Colonic mucosa (tissue), 4 donors: ENCODE measurements at regions not wholly inside any gene's neighbourhood (a gene's known extent, or its start where the extent isn't known, plus 50 kb on each side); places are given as distances from the start of the nearest gene placed in this dataset.

ENCODE experiments used
- DNase-seq: peaks from one replicate; pipeline ENCODE4 v3.0.0-alpha.2; 2020
- H3K27ac ChIP-seq: fragments of 200-600 bp; one replicate; pipeline ENCODE4 v1.8.0; 2021
- H3K27me3 ChIP-seq: fragments of 200-600 bp; one replicate; pipeline ENCODE4 v1.8.0; 2021
- H3K36me3 ChIP-seq: fragments of 200-600 bp; one replicate; pipeline ENCODE4 v1.8.0; 2021
- H3K4me1 ChIP-seq: fragments of 200-600 bp; one replicate; pipeline ENCODE4 v1.8.0; 2021; ENCODE audit warnings: mild to moderate bottlenecking
- H3K4me3 ChIP-seq: fragments of 200-600 bp; one replicate; pipeline ENCODE4 v1.8.0; 2021
- H3K9ac ChIP-seq, 2 donors: one replicate each; pipeline ENCODE4 v1.7.0; 2013; ENCODE audit warnings: control low read depth in 2 of 2, low read depth in 2 of 2, low read length in 2 of 2
- H3K9me3 ChIP-seq: fragments of 200-600 bp; one replicate; pipeline ENCODE4 v1.8.0; 2021
- CTCF ChIP-seq: fragments of 200-600 bp; IDR thresholded peaks from one replicate; pipeline ENCODE4 v1.8.0; 2022; ENCODE audit warnings: antibody characterized with exemption, mild to moderate bottlenecking
- intact Hi-C: fragments of 100-400 bp; cut with DNase I; formaldehyde crosslinking; loops from one replicate; pipeline ENCODE4 v1.14.1; 2022
- donor health status: healthy.
- donor health status: DM: no; HTN: no; CAD: no.
- donor health status: DM: no; HTN: no; CAD: no.

- Histone ChIP-seq H3K4me1 (no peaks in the 10 kb centered on the region), H3K27ac (no peak overlapping the region), H3K4me3 (no peak overlapping the region), H3K36me3 (no peaks in the 10 kb centered on the region), H3K27me3 (no peaks in the 10 kb centered on the region), H3K9me3 (no peaks in the 10 kb centered on the region), H3K9ac (no peak overlapping the region)
- intact Hi-C loops: no loop called here
- no peak for TF ChIP-seq CTCF
- DNase-seq: no peak
These were observed 129.8 kb upstream of the ZMIZ1 start for GRCh38 chr10:78938695-78939672.

- Histone ChIP-seq H3K9ac (no peak overlapping the region), H3K27me3 (no peaks in the 10 kb centered on the region), H3K9me3 (no peaks in the 10 kb centered on the region), H3K4me3 (no peak overlapping the region), H3K36me3 (no peaks in the 10 kb centered on the region), H3K27ac (no peak overlapping the region), H3K4me1 (no peaks in the 10 kb centered on the region)
- no peak for DNase-seq
- intact Hi-C loops: no loop called here
- TF ChIP-seq CTCF: no peak
These were observed 126.7 kb upstream of the ZMIZ1 start for GRCh38 chr10:78942091-78942501.

GRCh38 chr10:78944723-78945312, 123.9 kb upstream of the ZMIZ1 start:
- H3K9me3 ChIP-seq: no peaks in the 10 kb centered on the region
- peak overlapping the region; percentile 44 for H3K27ac ChIP-seq
- no peaks in the 10 kb centered on the region for H3K4me1 ChIP-seq
- peak overlapping the region in 1 of 2 donors; percentile 24 for H3K9ac ChIP-seq
- DNase-seq: peak; percentile 45
- H3K36me3 ChIP-seq: no peaks in the 10 kb centered on the region
- intact Hi-C loops: no loop called here
- H3K27me3 ChIP-seq: no peaks in the 10 kb centered on the region
- no peak overlapping the region for H3K4me3 ChIP-seq
- no peak for TF ChIP-seq CTCF

- Histone ChIP-seq H3K4me1 (no peaks in the 10 kb centered on the region), H3K27ac (no peak overlapping the region)
These were observed 122.9 kb upstream of the ZMIZ1 start for GRCh38 chr10:78945838-78946237.

GRCh38 chr10:78947226-78947625, 121.5 kb upstream of the ZMIZ1 start:
- intact Hi-C loops: no loop called here
- H3K27ac ChIP-seq: no peak overlapping the region

More at GRCh38 chr10:78945838-78946237, 122.9 kb upstream of the ZMIZ1 start:
- no peaks in the 10 kb centered on the region for H3K27me3 ChIP-seq
- no peaks in the 10 kb centered on the region for H3K9me3 ChIP-seq
- intact Hi-C loops: no loop called here
- H3K36me3 ChIP-seq: no peaks in the 10 kb centered on the region
- H3K9ac ChIP-seq: no peak overlapping the region
- H3K4me3 ChIP-seq: no peak overlapping the region
- DNase-seq: no peak
- no peak for TF ChIP-seq CTCF

More at GRCh38 chr10:78947226-78947625, 121.5 kb upstream of the ZMIZ1 start:
- no peaks in the 10 kb centered on the region for H3K9me3 ChIP-seq
- no peaks in the 10 kb centered on the region for H3K36me3 ChIP-seq
- no peaks in the 10 kb centered on the region for H3K4me1 ChIP-seq
- H3K4me3 ChIP-seq: no peak overlapping the region
- H3K9ac ChIP-seq: no peak overlapping the region
- DNase-seq: no peak
- TF ChIP-seq CTCF: no peak
- H3K27me3 ChIP-seq: no peaks in the 10 kb centered on the region
